ENCODE measurements at regions not wholly inside any gene's neighbourhood (a gene's known extent, or its start where the extent isn't known, plus 50 kb on each side); places are given as distances from the start of the nearest gene placed in this dataset.

DNA sequence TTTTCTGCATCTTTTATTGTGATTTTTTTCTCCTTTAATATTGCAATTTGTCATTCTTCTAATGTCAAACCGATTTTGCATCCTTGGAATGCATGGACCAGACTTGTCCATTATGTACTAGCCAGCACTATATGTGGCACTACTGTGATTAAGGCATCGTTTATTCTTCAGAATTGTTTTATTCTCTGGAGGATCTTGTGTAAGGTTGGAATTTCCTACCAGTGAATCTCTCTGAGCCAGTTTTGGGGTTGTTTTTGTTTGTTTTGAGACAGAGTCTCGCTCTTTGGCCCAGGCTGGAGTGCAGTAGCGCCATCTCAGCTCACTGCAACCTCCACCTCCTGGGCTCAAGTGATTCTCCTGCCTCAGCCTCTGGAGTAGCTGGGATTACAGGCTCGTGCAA is 58.5 kb downstream of the IGLL5 start:
- TF ChIP-seq CTCF (IDR thresholded peaks at IDR 0.05; ENCODE audit: low read depth, low read length, missing control alignments), result no peak
- Histone ChIP-seq H3K36me3 (replicated peaks) (no peaks in the 10 kb centered on the region), H3K4me3 (ENCODE audit: low read depth, low read length) (no peak overlapping the region), H3K27ac (no peak overlapping the region), H3K27me3 (replicated peaks) (peaks cover 24% of the 10 kb centered on the region)
- DNase-seq, result no peak
- in situ Hi-C loops (cut with HindIII; ENCODE audit: low pct_ligation_motif_present, low sequenced_read_pairs), result no loop called here

- H3K27ac ChIP-seq, result no peak overlapping the region
- no peak for DNase-seq
- H3K27me3 ChIP-seq (replicated peaks), result peaks cover 44% of the 10 kb centered on the region
- in situ Hi-C loops (cut with HindIII; ENCODE audit: low pct_ligation_motif_present, low sequenced_read_pairs), result no loop called here
- TF ChIP-seq CTCF (IDR thresholded peaks at IDR 0.05; ENCODE audit: low read depth, low read length, missing control alignments), result no peak
- H3K4me3 ChIP-seq (ENCODE audit: low read depth, low read length), result no peak overlapping the region
- H3K36me3 ChIP-seq (replicated peaks), result no peaks in the 10 kb centered on the region
These were observed 61.3 kb downstream of the IGLL5 start for GRCh38 chr22:22948651-22949571.

DNA sequence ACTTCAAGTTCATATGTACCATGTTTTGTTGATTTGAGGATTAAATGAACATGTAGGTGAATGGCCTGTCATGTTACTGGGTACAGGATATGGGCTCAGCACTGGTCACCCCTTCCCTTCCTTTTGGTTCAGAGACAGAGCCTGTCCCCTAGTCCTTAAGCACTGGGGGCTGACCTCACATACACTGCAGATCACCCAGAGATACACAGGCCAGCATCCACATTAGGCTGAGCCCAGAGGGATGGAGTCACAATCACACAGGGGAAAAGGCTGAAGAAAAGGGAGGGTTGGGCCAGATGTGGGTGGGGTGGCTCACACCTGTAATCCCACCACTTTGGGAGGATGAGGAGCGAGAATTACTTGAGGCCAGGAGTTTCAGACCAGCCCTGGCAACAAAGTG is 62.3 kb downstream of the IGLL5 start:
- Histone ChIP-seq H3K27ac (no peak overlapping the region), H3K27me3 (replicated peaks) (peaks cover 49% of the 10 kb centered on the region), H3K4me3 (ENCODE audit: low read depth, low read length) (no peak overlapping the region), H3K36me3 (replicated peaks) (no peaks in the 10 kb centered on the region)
- no peak for DNase-seq
- TF ChIP-seq CTCF (IDR thresholded peaks at IDR 0.05; ENCODE audit: low read depth, low read length, missing control alignments), result no peak
- in situ Hi-C loops (cut with HindIII; ENCODE audit: low pct_ligation_motif_present, low sequenced_read_pairs), result no loop called here

GRCh38 chr22:22951035-22951434 is 63.4 kb downstream of the IGLL5 start:
- in situ Hi-C loops (cut with HindIII; ENCODE audit: low pct_ligation_motif_present, low sequenced_read_pairs), result no loop called here

GRCh38 chr22:22952531-22953280 is 65.1 kb downstream of the IGLL5 start:
- Histone ChIP-seq H3K27ac (no peak overlapping the region), H3K27me3 (replicated peaks) (peaks cover 55% of the 10 kb centered on the region), H3K4me3 (ENCODE audit: low read depth, low read length) (no peak overlapping the region), H3K36me3 (replicated peaks) (no peaks in the 10 kb centered on the region)
- TF ChIP-seq CTCF (IDR thresholded peaks at IDR 0.05; ENCODE audit: low read depth, low read length, missing control alignments), result no peak
- DNase-seq, result no peak
- in situ Hi-C loops (cut with HindIII; ENCODE audit: low pct_ligation_motif_present, low sequenced_read_pairs), result no loop called here

More at GRCh38 chr22:22951035-22951434, 63.4 kb downstream of the IGLL5 start:
- DNase-seq, result no peak
- H3K27me3 ChIP-seq (replicated peaks), result peaks cover 51% of the 10 kb centered on the region
- no peak for TF ChIP-seq CTCF (IDR thresholded peaks at IDR 0.05; ENCODE audit: low read depth, low read length, missing control alignments)
- no peak overlapping the region for H3K27ac ChIP-seq
- H3K36me3 ChIP-seq (replicated peaks), result no peaks in the 10 kb centered on the region
- no peak overlapping the region for H3K4me3 ChIP-seq (ENCODE audit: low read depth, low read length)
